ENCODE measurements at regions not wholly inside any gene's neighbourhood (a gene's known extent, or its start where the extent isn't known, plus 50 kb on each side); places are given as distances from the start of the nearest gene placed in this dataset.

DNA sequence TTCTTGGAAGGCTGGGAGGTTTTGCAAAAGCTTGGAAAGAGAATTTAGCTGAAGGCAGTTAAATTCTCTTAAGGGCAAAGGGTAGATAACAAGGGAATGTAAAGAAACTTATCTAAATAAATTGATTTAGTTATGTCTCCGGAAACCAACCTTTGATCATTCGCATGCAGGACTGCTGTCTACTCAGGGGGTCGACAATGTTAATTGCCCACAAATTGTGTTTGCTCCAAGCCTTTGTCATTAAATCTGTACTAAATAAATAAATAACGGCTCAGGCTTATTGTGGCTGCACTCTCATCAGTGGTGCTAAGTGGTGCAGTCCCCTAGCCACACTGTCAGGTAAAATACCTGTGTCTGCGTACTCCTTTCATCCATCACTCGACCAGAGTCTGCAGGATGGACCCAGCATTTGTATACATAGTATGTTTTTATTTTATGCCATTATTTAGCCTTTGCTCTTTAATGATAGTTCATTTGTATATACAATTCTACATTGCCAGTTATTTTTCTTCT is 497.4 kb upstream of the RASGRP1 start:
- intact Hi-C loops (cut with DNase I; ENCODE audit: low total_unique reads): no loop called here
- no peak overlapping the region for H3K4me3 ChIP-seq
- H3K27me3 ChIP-seq (replicated peaks in 1 of 7): peaks cover 0 to 3% (median 0%) of the 10 kb centered on the region in 7 donors
- H3K27ac ChIP-seq: no peak overlapping the region
- TF ChIP-seq POLR2AphosphoS5 (IDR thresholded peaks at IDR 0.05): no peak
- TF ChIP-seq, protein P1, sequence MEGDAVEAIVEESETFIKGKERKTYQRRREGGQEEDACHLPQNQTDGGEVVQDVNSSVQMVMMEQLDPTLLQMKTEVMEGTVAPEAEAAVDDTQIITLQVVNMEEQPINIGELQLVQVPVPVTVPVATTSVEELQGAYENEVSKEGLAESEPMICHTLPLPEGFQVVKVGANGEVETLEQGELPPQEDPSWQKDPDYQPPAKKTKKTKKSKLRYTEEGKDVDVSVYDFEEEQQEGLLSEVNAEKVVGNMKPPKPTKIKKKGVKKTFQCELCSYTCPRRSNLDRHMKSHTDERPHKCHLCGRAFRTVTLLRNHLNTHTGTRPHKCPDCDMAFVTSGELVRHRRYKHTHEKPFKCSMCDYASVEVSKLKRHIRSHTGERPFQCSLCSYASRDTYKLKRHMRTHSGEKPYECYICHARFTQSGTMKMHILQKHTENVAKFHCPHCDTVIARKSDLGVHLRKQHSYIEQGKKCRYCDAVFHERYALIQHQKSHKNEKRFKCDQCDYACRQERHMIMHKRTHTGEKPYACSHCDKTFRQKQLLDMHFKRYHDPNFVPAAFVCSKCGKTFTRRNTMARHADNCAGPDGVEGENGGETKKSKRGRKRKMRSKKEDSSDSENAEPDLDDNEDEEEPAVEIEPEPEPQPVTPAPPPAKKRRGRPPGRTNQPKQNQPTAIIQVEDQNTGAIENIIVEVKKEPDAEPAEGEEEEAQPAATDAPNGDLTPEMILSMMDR (IDR thresholded peaks at IDR 0.05 in 8 of 11, conservative IDR thresholded peaks at IDR 0.05 in 3 of 11): no peak
- no peak for TF ChIP-seq POLR2A (IDR thresholded peaks at IDR 0.05)
- no peaks in the 10 kb centered on the region for H3K4me1 ChIP-seq
- DNase-seq: no peak
- no peaks in the 10 kb centered on the region for H3K36me3 ChIP-seq
- no peaks in the 10 kb centered on the region for H3K9me3 ChIP-seq
- WGBS, 5 donors: 76 to 91% (median 85%) methylated on average over 6 of the region's 6 CpGs

DNA sequence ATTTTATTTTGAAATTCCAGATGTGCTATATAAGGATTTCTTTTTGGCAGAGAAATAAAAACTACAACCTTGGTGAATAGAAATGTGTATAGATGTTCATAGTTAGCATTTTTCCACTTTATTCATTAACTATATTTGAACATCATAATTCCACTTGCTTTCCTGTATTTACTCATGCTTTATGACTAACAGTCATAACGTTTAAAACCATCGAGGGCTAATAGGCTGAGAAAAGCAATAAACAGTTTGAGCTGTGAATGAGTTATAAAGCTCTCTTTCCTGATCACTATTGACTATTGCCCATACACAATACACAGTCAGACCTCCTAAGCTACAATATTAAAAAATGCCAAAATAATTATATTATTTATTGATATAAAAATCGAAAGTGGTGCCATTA is 502.1 kb upstream of the RASGRP1 start:
- H3K27me3 ChIP-seq (replicated peaks in 1 of 7): peaks cover 0 to 3% (median 0%) of the 10 kb centered on the region in 7 donors
- no peaks in the 10 kb centered on the region for H3K9me3 ChIP-seq
- WGBS, 5 donors: 76 to 87% (median 83%) methylated on average over 3 of the region's 3 CpGs
- no peaks in the 10 kb centered on the region for H3K4me1 ChIP-seq
- no peaks in the 10 kb centered on the region for H3K36me3 ChIP-seq
- DNase-seq: no peak
- TF ChIP-seq POLR2A (IDR thresholded peaks at IDR 0.05) (no peak), POLR2AphosphoS5 (IDR thresholded peaks at IDR 0.05) (no peak)
- TF ChIP-seq, protein P1 (IDR thresholded peaks at IDR 0.05 in 8 of 11, conservative IDR thresholded peaks at IDR 0.05 in 3 of 11): no peak
- intact Hi-C loops (cut with DNase I; ENCODE audit: low total_unique reads): no loop called here
- H3K4me3 ChIP-seq: no peak overlapping the region
- no peak overlapping the region for H3K27ac ChIP-seq

DNA sequence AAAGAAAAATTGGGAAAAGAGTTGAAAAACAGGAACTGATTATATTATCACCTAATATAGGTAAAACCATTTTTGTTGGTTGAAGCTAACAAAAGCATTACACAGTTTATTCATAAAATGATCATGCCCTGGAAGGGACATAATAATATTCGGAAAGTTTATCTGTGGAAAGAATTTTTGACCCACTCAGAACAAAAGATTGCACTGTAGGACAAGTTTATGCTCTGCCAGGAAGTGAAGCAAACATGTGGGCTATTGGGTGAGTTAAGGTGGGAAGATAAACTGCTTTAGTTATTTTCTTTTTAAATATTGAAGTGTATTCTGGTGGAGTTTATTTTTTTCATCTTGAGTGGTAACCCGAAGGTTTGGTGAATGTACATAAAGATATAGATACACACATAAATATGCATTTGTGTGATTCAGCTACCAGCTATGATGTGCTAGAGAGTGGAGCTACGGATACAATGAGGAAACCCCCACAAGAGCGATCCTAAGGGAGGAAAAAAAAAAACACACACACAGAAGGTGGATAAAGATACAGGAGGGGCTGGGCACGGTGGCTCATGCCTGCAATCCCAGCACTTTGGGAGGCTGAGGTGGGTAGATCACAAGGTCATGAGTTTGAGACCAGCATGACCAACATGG is 506.4 kb upstream of the THBS1 start:
- H3K36me3 ChIP-seq: no peaks in the 10 kb centered on the region
- 72 to 86% (median 81%) methylated on average over 5 of the region's 5 CpGs for WGBS, 5 donors
- intact Hi-C loops (cut with DNase I; ENCODE audit: low total_unique reads): no loop called here

DNA sequence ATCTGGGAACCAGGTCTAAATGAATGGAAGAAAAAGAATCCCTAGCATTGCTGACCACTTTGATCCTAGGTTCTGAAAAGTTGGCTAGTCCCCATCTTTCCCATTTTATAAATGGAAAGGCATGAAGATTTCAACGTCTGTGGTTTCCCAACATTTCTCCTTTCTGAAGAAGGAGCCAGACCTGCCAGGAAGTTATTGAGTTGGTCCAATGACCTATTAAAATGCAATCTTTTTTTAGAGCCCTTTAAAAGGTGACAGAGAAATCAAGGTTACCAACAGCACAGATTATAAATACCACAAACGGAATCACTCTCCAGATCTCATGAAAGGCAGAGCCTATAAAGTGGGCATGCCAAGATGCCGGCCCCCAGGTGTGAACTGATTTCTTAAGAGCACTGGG is 505.6 kb upstream of the THBS1 start:
- H3K9me3 ChIP-seq: no peaks in the 10 kb centered on the region
- H3K4me3 ChIP-seq: no peak overlapping the region
- no peak for DNase-seq
- no peaks in the 10 kb centered on the region for H3K36me3 ChIP-seq
- no peak for TF ChIP-seq POLR2AphosphoS5 (IDR thresholded peaks at IDR 0.05)
- 44 to 68% (median 60%) methylated on average over 3 of the region's 3 CpGs for WGBS, 5 donors
- intact Hi-C loops (cut with DNase I; ENCODE audit: low total_unique reads): no loop called here
- peaks cover 0 to 3% (median 0%) of the 10 kb centered on the region in 6 donors for H3K4me1 ChIP-seq
- H3K27me3 ChIP-seq (replicated peaks in 1 of 7): no peaks in the 10 kb centered on the region
- no peak overlapping the region for H3K27ac ChIP-seq

More for the DNA sequence above, 506.4 kb upstream of the THBS1 start:
- Histone ChIP-seq H3K9me3 (no peaks in the 10 kb centered on the region), H3K27me3 (replicated peaks in 1 of 7) (no peaks in the 10 kb centered on the region), H3K27ac (no peak overlapping the region), H3K4me1 (peaks cover 0 to 3% (median 0%) of the 10 kb centered on the region in 6 donors), H3K4me3 (no peak overlapping the region)
- TF ChIP-seq, protein P1 (IDR thresholded peaks at IDR 0.05 in 8 of 11, conservative IDR thresholded peaks at IDR 0.05 in 3 of 11): no peak
- TF ChIP-seq POLR2AphosphoS5 (IDR thresholded peaks at IDR 0.05): no peak
- no peak for TF ChIP-seq POLR2A (IDR thresholded peaks at IDR 0.05)
- no peak for DNase-seq

Data from spleen (tissue), 11 donors.